BE2C (cell line): ENCODE measurements at regions not wholly inside any gene's neighbourhood (a gene's known extent, or its start where the extent isn't known, plus 50 kb on each side); places are given as distances from the start of the nearest gene placed in this dataset.

Experiments used
- DNase-seq: peaks from one replicate; pipeline ENCODE4 v3.0.0-alpha.2; 2020
- H3K27me3 ChIP-seq: fragments of 250-450 bp; sonication (Bioruptor Pico); 2 replicates; pipeline ENCODE4 v1.5.1; 2020; ENCODE audit warnings: mild to moderate bottlenecking
- H3K36me3 ChIP-seq: fragments of 250-450 bp; sonication (Bioruptor Pico); 2 replicates; pipeline ENCODE4 v1.5.1; 2020; ENCODE audit warnings: mild to moderate bottlenecking
- H3K4me1 ChIP-seq: fragments of 250-450 bp; sonication (Bioruptor Pico); 2 replicates; pipeline ENCODE4 v1.5.1; 2020
- H3K4me3 ChIP-seq: 2 replicates; pipeline ENCODE4 v1.5.1; 2011; ENCODE audit warnings: low read depth, low read length
- H3K9me3 ChIP-seq: fragments of 250-450 bp; sonication (Bioruptor Pico); 2 replicates; pipeline ENCODE4 v1.5.1; 2020
- TF ChIP-seq, protein P1 (sequence below): IDR thresholded peaks from 2 replicates; pipeline ENCODE4 v1.5.1; 2012; ENCODE audit warnings: mild to moderate bottlenecking, low read depth, low read length

DNA sequence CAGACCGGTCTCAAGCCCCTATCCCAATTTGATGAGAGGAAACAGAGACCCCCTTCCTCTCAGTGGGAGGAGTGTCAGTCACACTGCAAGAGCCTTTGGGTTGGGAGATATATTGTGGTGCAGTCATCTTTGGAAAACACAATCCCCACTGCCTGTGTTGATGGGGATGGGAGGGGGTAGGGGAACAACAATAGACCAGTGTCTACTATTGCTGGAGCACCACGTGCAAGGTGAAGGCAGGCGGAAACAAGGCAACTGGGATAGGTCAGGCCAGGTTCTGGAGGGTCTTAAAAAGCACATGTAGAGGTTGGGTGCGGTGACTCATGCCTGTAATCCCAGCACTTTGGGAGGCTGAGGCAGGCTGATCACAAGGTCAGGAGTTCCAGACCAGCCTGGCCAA lies 127.9 kb downstream of the ZFP36L2 start:
- H3K9me3 ChIP-seq: no peaks in the 10 kb centered on the region
- no peak for DNase-seq
- H3K4me3 ChIP-seq: no peak overlapping the region
- H3K4me1 ChIP-seq: no peaks in the 10 kb centered on the region
- no peaks in the 10 kb centered on the region for H3K27me3 ChIP-seq
- no peaks in the 10 kb centered on the region for H3K36me3 ChIP-seq
- TF ChIP-seq, protein P1, sequence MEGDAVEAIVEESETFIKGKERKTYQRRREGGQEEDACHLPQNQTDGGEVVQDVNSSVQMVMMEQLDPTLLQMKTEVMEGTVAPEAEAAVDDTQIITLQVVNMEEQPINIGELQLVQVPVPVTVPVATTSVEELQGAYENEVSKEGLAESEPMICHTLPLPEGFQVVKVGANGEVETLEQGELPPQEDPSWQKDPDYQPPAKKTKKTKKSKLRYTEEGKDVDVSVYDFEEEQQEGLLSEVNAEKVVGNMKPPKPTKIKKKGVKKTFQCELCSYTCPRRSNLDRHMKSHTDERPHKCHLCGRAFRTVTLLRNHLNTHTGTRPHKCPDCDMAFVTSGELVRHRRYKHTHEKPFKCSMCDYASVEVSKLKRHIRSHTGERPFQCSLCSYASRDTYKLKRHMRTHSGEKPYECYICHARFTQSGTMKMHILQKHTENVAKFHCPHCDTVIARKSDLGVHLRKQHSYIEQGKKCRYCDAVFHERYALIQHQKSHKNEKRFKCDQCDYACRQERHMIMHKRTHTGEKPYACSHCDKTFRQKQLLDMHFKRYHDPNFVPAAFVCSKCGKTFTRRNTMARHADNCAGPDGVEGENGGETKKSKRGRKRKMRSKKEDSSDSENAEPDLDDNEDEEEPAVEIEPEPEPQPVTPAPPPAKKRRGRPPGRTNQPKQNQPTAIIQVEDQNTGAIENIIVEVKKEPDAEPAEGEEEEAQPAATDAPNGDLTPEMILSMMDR: no peak

DNA sequence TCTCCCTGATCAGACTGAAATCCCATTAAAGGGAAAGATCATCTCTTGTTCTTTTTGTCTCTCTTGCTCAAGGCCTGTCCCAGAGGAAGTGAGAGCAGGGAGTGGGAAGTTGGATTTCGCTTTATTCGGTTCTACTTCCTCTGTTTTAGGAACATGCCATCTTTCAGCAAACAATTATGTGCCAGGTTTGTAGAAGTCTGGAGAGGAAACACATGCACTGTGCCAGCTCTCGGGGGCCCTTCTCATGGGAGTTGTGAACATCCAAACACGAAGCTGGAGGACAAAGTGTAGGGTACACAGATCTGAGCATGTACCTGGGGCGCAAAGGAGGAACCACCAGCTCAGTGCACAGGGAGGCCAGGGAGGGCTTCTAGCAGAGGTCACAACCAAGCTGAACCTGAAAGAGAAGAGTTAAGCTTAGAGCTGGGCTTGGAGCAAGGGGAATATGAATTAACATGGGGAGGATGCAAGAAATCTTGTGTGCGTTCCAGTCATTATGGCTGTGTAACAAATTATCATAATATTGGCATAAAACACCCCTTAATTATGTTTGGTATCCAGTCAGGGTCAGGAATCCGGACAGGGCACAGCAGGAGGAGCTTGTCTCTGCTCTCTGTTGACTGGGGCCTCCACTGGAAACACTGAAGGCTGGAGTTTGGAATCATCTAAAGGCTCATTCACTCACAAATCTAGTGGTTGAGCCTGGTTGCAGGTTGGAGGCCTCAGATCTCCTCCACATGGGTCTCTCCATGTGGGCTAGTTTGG lies 128.6 kb downstream of the ZFP36L2 start:
- TF ChIP-seq, protein P1: no peak
- Histone ChIP-seq H3K4me1 (no peaks in the 10 kb centered on the region), H3K27me3 (no peaks in the 10 kb centered on the region), H3K4me3 (no peak overlapping the region), H3K36me3 (no peaks in the 10 kb centered on the region), H3K9me3 (no peaks in the 10 kb centered on the region)
- DNase-seq: no peak

DNA sequence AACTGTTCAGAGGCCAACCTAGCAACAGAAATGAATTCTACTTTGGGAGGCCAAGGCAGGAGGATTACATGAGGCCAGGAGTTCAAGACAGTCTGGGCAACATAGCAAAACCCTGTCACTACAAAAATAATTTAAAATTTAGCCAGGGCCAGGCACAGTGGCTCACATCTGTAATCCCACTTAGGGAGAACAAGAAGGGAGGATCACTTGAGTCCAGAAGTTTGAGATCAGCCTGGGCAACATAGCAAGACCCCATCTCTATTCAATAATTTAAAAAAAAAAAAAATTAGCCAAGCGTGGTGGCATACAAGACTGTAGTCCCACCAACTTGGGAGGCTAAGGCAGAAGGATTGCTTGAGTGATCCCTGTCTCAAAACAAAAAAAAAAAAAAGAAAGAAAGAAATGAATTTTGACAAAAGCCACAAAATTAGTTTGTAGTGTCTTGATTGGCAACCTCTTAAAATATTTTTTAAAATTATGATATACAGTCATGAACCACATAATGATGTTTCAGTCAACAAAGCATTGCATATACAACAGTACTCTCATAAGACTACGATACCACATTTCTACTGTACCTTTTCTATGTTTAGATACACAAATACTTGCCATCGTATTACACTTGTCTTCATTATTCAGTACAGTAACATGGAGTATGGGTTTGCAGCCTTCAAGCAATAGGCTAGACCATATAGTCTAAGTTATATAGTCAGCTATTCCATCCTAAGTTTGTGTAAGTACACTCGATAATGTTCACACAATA lies 130.7 kb downstream of the ZFP36L2 start:
- no peaks in the 10 kb centered on the region for H3K36me3 ChIP-seq
- TF ChIP-seq, protein P1: no peak
- H3K4me1 ChIP-seq: no peaks in the 10 kb centered on the region
- H3K27me3 ChIP-seq: no peaks in the 10 kb centered on the region
- no peak for DNase-seq
- no peak overlapping the region for H3K4me3 ChIP-seq
- no peaks in the 10 kb centered on the region; the same call in 1 of the 2 replicates for H3K9me3 ChIP-seq

DNA sequence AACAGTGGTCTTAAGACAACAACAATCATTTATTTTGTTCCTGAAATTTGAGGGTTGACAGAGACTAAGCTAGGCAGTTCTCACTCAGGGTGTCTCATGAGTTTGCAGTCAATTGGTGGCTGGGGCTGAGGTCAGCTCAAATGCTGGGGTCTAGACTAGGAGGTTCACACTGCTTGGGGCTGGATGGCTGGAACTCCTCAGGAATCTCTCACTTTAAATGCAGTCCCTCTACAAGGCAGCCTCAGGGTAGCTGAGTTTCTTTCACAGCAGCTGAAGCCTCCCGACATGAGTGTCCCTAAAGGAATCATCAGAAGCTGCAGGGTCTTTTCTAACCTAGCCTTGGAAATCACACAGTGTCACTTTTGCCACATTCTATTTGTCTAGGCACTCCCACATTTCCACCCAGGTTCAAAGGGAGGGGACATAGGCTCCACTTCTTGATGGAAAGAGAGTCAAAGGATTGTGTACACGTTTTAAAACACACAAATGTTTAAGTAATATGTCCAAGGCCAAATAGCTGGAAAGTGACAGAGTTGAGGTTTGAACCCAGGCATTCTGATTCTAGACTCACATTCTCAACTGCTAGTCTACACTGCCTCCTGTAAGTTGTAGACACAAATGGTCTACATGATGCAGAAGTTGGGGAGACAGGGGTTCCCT lies 133.8 kb downstream of the ZFP36L2 start:
- Histone ChIP-seq H3K27me3 (no peaks in the 10 kb centered on the region), H3K9me3 (no peaks in the 10 kb centered on the region; the same call in 1 of the 2 replicates), H3K4me3 (no peak overlapping the region), H3K36me3 (no peaks in the 10 kb centered on the region), H3K4me1 (no peaks in the 10 kb centered on the region)
- no peak for DNase-seq
- TF ChIP-seq, protein P1: no peak

DNA sequence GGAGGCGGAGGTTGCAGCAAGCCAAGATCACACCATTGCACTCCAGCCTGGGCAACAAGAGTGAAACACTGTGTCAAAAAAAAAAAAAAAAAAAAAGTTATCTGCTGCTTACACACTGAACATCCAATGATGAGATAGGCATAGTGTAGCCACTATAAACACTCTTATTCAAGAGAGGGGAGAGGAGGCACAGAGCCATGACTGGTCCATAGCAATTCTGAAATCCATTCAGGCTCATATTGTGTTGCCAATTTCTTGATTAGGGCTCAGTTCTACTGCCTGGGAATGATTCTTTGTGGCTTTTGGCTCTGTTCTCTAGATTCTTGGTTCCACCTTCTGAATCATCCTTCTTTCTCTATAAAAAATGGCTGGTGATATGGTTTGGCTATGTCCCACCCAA lies 136.1 kb downstream of the ZFP36L2 start:
- TF ChIP-seq, protein P1: no peak
- Histone ChIP-seq H3K36me3 (no peaks in the 10 kb centered on the region), H3K9me3 (no peaks in the 10 kb centered on the region; the same call in 1 of the 2 replicates), H3K4me1 (peaks cover 3% of the 10 kb centered on the region), H3K4me3 (no peak overlapping the region), H3K27me3 (no peaks in the 10 kb centered on the region)
- no peak for DNase-seq
